ENCODE measurements at regions not wholly inside any gene's neighbourhood (a gene's known extent, or its start where the extent isn't known, plus 50 kb on each side); places are given as distances from the start of the nearest gene placed in this dataset.
"Not testable (repeated sequence)": the region's sequence is repeated elsewhere in the genome, so short reads cannot be mapped to it uniquely, and the experiment has no call there.

DNA sequence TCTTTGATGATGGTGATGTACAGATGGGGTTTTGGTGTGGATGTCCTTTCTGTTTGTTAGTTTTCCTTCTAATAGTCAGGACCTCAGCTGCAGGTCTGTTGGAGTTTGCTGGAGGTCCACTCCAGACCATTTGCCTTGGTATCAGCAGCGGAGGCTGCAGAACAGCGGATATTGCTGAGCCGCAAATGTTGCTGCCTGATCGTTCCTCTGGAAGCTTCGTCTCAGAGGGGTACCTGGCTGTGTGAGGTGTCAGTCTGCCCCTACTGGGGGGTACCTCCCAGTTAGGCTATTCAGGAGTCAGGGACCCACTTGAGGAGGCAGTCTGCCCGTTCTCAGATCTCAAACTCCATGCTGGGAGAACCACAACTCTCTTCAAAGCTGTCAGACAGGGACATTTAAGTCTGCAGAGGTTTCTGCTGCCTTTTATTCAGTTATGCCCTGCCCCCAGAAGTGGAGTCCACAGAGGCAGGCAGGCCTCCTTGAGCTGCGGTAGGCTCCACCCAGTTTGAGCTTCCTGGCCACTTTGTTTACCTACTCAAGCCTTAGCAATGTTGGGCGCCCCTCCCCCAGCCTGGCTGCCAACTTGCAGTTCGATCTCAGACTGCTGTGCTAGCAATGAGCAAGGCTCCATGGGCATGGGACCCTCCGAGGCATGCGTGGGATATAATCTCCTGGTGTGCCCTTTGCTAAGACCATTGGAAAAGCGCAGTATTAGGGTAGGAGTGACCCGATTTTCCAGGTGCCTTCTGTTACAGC lies 264.5 kb downstream of the MATN1 start:
- not testable (repeated sequence) for TF ChIP-seq POLR2AphosphoS5, POU2F2 (IDR thresholded peaks at IDR 0.05; ENCODE audit: low read depth, low read length)
